GM12878 (cell line): ENCODE measurements at regions not wholly inside any gene's neighbourhood (a gene's known extent, or its start where the extent isn't known, plus 50 kb on each side); places are given as distances from the start of the nearest gene placed in this dataset.

Experiments used
- ATAC-seq: fragments of 200-7000 bp; cut with Tn5 transposase; 3 replicates; pipeline ENCODE4 v1.9.1; 2020; ENCODE audit warnings: mild to moderate bottlenecking, moderate library complexity
- BruUV-seq: library from RNA; stranded (reverse); fragments of 400-500 nt; replicated peaks from 2 replicates; lab custom pipeline; 2021; lab: Mats Ljungman, UMichigan
- CTCF ChIA-PET: fragments of 300-600 bp; sonication (Branson Sonifier 250); formaldehyde crosslinking; extraction: SDS; loops from one replicate; lab custom pipeline; 2021; ENCODE audit warnings: inconsistent platforms; lab: Yijun Ruan, JAX
- POLR2A ChIA-PET: fragments of 350-600 bp; formaldehyde crosslinking; extraction: SDS; loops from one replicate; lab custom pipeline; 2021; ENCODE audit warnings: inconsistent platforms; lab: Charles Lee
- RAD21 ChIA-PET: fragments of 300-600 bp; sonication (Branson Sonifier 250); formaldehyde crosslinking; loops from one replicate; lab custom pipeline; 2023; ENCODE audit warnings: antibody characterized with exemption; ENCODE audit not compliant: unreplicated experiment; lab: Charles Lee
- SMC1A ChIA-PET: fragments of 300-600 bp; sonication (Branson Sonifier 250); formaldehyde crosslinking; loops from one replicate; lab custom pipeline; 2023; ENCODE audit not compliant: unreplicated experiment, uncharacterized antibody; lab: Charles Lee
- DNase-seq: peaks from one replicate; pipeline ENCODE4 v3.0.0-alpha.2; 2011; ENCODE audit warnings: low read depth, low spot score
- FAIRE-seq: peaks from 3 replicates; lab custom pipeline; 2011; peaks lifted over from hg19 to GRCh38; lab: Jason Lieb, UNC
- H2AFZ ChIP-seq: 2 replicates; pipeline ENCODE4 v1.6.0; 2011; ENCODE audit warnings: low read depth, low read length, control low read depth; ENCODE audit not compliant: control insufficient read depth
- H3K27ac ChIP-seq: 2 replicates; pipeline ENCODE4 v1.5.1; 2011; ENCODE audit warnings: control low read depth; ENCODE audit not compliant: control insufficient read depth, insufficient read depth
- H3K27me3 ChIP-seq, 2 experiments: replicated peaks in 1 of 2; 2 replicates each; pipeline versions ENCODE4 v1.6.0 to v1.6.1; 2011; ENCODE audit warnings: low read length in 1 of 2; ENCODE audit not compliant: control insufficient read depth in 2 of 2, insufficient read depth in 2 of 2
- H3K36me3 ChIP-seq, 2 experiments: 2 replicates each; pipeline ENCODE4 v1.5.1; 2011; ENCODE audit warnings: low read length in 1 of 2; ENCODE audit not compliant: control insufficient read depth in 2 of 2, insufficient read depth in 2 of 2
- H3K4me1 ChIP-seq: 2 replicates; pipeline ENCODE4 v1.6.1; 2011; ENCODE audit warnings: mild to moderate bottlenecking, low read length, moderate library complexity, mixed read lengths; ENCODE audit not compliant: control insufficient read depth, insufficient read depth
- H3K4me2 ChIP-seq: 2 replicates; pipeline ENCODE4 v1.6.0; 2011; ENCODE audit warnings: control low read depth; ENCODE audit not compliant: control insufficient read depth, insufficient read depth
- H3K4me3 ChIP-seq: fragments of 200-600 bp; sonication (generic); 2 replicates; pipeline ENCODE4 v1.5.1; 2016
- H3K79me2 ChIP-seq: 2 replicates; pipeline ENCODE4 v1.6.0; 2011; ENCODE audit warnings: low read length; ENCODE audit not compliant: control insufficient read depth, insufficient read depth
- H3K9ac ChIP-seq: 2 replicates; pipeline ENCODE4 v1.8.0; 2011; ENCODE audit warnings: low read length, control low read depth, mixed read lengths; ENCODE audit not compliant: control insufficient read depth, insufficient read depth
- H3K9me3 ChIP-seq: replicated peaks from 3 replicates; pipeline ENCODE4 v1.5.1; 2011; ENCODE audit warnings: mild to moderate bottlenecking, low read length; ENCODE audit not compliant: control insufficient read depth, insufficient read depth
- H4K20me1 ChIP-seq: 2 replicates; pipeline ENCODE4 v1.6.0; 2011; ENCODE audit not compliant: control insufficient read depth, insufficient read depth
- BCLAF1 ChIP-seq: fragments of 450-650 bp; IDR thresholded peaks from 2 replicates; pipeline ENCODE4 v1.6.1; 2017; ENCODE audit warnings: antibody characterized with exemption, mild to moderate bottlenecking, moderate library complexity
- CREM ChIP-seq: IDR thresholded peaks from 2 replicates; pipeline ENCODE4 v1.6.1; 2014; ENCODE audit warnings: antibody characterized with exemption, low read depth
- FOXK2 ChIP-seq: fragments of 450-650 bp; IDR thresholded peaks from 2 replicates; pipeline ENCODE4 v1.6.1; 2017; ENCODE audit warnings: mild to moderate bottlenecking, moderate library complexity
- IKZF2 ChIP-seq, 2 experiments: fragments of 450-650 bp; IDR thresholded peaks; 2 replicates each; pipeline ENCODE4 v1.6.1; 2017; ENCODE audit warnings: mild to moderate bottlenecking in 2 of 2, moderate library complexity in 2 of 2
- KLF5 ChIP-seq: fragments of 450-650 bp; IDR thresholded peaks from 2 replicates; pipeline ENCODE4 v1.6.1; 2014; ENCODE audit warnings: mild to moderate bottlenecking; ENCODE audit not compliant: partially characterized antibody
- NR2F1 ChIP-seq: fragments of 450-650 bp; conservative IDR thresholded peaks from 2 replicates; pipeline ENCODE4 v1.6.1; 2017; ENCODE audit warnings: mild to moderate bottlenecking
- POLR2A ChIP-seq: IDR thresholded peaks from 2 replicates; pipeline ENCODE4 v1.6.1; 2011; ENCODE audit warnings: low read depth, mild to moderate bottlenecking, low read length
- RBBP5 ChIP-seq: fragments of 200-600 bp; sonication (generic); conservative IDR thresholded peaks from 2 replicates; pipeline ENCODE4 v1.6.1; 2016
- TARDBP ChIP-seq: IDR thresholded peaks from 2 replicates; pipeline ENCODE4 v1.6.1; 2016; ENCODE audit warnings: borderline replicate concordance
- YBX1 ChIP-seq: fragments of 450-650 bp; IDR thresholded peaks from 2 replicates; pipeline ENCODE4 v1.6.1; 2016; ENCODE audit warnings: antibody characterized with exemption
- ZBED1 ChIP-seq: IDR thresholded peaks from 2 replicates; pipeline ENCODE4 v1.6.1; 2016; ENCODE audit warnings: borderline replicate concordance
- WGBS: methylation state at CpG from one replicate; pipeline ENCODE4 v1.1.6; 2016; ENCODE audit warnings: low lambda C conversion rate; ENCODE audit not compliant: insufficient replicate concordance, insufficient coverage; ENCODE audit errors: missing lambda C conversion rate; 5-methylcytosine and 5-hydroxymethylcytosine counted together
- in situ Hi-C: fragments of 300-500 bp; cut with MboI; formaldehyde crosslinking; loops from 9 replicates; pipeline ENCODE4 v1.14.3; 2018; ENCODE audit warnings: mixed read lengths
- intact Hi-C: fragments of 100-400 bp; cut with micrococcal nuclease; formaldehyde crosslinking; loops from one replicate; pipeline ENCODE4 v1.14.2; 2022; ENCODE audit not compliant: unreplicated experiment
- TF ChIP-seq, protein P1 (sequence below): IDR thresholded peaks from 2 replicates; pipeline ENCODE4 v1.6.1; 2012; ENCODE audit warnings: low read depth, low read length, improper control_type of control experiment
- TF ChIP-seq, protein P2 (sequence below): fragments of 150-350 bp; IDR thresholded peaks from 2 replicates; pipeline ENCODE4 v1.6.1; 2016; ENCODE audit warnings: low read depth, low read length
- TF ChIP-seq, protein P3 (sequence below): IDR thresholded peaks from 2 replicates; pipeline ENCODE4 v1.6.1; 2011; ENCODE audit warnings: mild to moderate bottlenecking, low read depth, low read length, moderate library complexity; ENCODE audit not compliant: insufficient replicate concordance

DNA sequence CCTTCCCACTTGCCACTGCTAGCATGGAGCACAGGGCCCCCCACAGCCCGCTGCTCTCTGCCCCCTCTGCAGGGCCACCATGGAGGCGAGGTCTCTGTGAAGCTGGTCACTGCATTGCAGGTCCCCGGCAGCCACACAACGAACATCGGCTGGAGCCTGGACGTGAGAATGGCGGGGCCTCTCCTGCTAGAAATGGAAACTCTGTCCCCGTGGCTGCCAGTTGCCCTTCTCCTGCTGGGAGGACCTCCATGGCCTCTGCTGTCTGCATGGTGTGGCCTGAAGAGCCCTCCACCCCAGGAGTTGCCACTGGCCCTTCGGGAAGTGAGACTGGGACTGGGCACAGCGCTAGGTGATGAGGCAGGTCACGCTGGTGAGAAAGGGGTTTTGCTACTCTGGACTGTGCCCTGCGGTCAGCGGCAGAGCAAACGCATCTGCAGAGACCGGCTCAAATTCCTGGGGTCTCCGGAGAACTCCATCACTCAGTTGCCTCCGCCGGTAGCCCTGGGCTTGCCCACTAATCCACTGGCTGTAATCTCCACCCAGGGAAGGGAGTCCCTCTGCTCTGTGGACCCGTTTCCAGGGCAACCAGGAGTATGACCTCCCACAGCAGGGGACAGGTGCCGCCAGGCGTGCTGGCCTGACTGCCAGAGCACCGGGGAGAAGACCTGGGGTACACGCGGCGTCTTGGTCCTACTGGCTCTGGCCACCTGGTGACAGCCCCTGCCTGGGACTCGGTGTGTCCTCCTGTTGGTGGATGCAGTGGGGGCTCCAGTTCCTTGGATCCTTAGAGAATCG lies 806.3 kb downstream of the BRD1 start:
- CTCF ChIA-PET = no interaction called here
- DNase-seq (no peak), FAIRE-seq (no peak), ATAC-seq (no peak)
- no TSS peak for BruUV-seq
- H3K27me3 ChIP-seq = no peaks in the 10 kb centered on the region
- in situ Hi-C loops = no loop called here
- TF ChIP-seq CREM (no peak), TARDBP (no peak), POLR2A (no peak), ZBED1 (no peak), NR2F1 (no peak), RBBP5 (no peak), KLF5 (no peak), YBX1 (no peak), BCLAF1 (no peak), IKZF2 (IDR thresholded peaks at IDR 0.05) (no peak), FOXK2 (no peak)
- TF ChIP-seq, protein P1, sequence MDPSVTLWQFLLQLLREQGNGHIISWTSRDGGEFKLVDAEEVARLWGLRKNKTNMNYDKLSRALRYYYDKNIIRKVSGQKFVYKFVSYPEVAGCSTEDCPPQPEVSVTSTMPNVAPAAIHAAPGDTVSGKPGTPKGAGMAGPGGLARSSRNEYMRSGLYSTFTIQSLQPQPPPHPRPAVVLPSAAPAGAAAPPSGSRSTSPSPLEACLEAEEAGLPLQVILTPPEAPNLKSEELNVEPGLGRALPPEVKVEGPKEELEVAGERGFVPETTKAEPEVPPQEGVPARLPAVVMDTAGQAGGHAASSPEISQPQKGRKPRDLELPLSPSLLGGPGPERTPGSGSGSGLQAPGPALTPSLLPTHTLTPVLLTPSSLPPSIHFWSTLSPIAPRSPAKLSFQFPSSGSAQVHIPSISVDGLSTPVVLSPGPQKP = no peak
- TF ChIP-seq, protein P2, sequence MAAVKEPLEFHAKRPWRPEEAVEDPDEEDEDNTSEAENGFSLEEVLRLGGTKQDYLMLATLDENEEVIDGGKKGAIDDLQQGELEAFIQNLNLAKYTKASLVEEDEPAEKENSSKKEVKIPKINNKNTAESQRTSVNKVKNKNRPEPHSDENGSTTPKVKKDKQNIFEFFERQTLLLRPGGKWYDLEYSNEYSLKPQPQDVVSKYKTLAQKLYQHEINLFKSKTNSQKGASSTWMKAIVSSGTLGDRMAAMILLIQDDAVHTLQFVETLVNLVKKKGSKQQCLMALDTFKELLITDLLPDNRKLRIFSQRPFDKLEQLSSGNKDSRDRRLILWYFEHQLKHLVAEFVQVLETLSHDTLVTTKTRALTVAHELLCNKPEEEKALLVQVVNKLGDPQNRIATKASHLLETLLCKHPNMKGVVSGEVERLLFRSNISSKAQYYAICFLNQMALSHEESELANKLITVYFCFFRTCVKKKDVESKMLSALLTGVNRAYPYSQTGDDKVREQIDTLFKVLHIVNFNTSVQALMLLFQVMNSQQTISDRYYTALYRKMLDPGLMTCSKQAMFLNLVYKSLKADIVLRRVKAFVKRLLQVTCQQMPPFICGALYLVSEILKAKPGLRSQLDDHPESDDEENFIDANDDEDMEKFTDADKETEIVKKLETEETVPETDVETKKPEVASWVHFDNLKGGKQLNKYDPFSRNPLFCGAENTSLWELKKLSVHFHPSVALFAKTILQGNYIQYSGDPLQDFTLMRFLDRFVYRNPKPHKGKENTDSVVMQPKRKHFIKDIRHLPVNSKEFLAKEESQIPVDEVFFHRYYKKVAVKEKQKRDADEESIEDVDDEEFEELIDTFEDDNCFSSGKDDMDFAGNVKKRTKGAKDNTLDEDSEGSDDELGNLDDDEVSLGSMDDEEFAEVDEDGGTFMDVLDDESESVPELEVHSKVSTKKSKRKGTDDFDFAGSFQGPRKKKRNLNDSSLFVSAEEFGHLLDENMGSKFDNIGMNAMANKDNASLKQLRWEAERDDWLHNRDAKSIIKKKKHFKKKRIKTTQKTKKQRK = no peak
- TF ChIP-seq, protein P3, sequence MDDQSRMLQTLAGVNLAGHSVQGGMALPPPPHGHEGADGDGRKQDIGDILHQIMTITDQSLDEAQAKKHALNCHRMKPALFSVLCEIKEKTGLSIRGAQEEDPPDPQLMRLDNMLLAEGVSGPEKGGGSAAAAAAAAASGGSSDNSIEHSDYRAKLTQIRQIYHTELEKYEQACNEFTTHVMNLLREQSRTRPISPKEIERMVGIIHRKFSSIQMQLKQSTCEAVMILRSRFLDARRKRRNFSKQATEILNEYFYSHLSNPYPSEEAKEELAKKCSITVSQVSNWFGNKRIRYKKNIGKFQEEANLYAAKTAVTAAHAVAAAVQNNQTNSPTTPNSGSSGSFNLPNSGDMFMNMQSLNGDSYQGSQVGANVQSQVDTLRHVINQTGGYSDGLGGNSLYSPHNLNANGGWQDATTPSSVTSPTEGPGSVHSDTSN = no peak
- no peak overlapping the region for H3K27ac ChIP-seq
- RAD21 ChIA-PET = no interaction called here
- H4K20me1 ChIP-seq = no peaks in the 10 kb centered on the region
- POLR2A ChIA-PET = no interaction called here
- H3K4me2 ChIP-seq = no peak overlapping the region
- H3K9me3 ChIP-seq = no peaks in the 10 kb centered on the region; the same call in 2 of the 3 replicates
- no peaks in the 10 kb centered on the region for H3K4me1 ChIP-seq
- WGBS = 47% methylated on average over 27 of the region's 27 CpGs
- H3K79me2 ChIP-seq = no peaks in the 10 kb centered on the region
- intact Hi-C loops = no loop called here
- H2AFZ ChIP-seq = no peak overlapping the region
- H3K36me3 ChIP-seq = no peaks in the 10 kb centered on the region
- H3K4me3 ChIP-seq = no peak overlapping the region
- H3K9ac ChIP-seq = no peak overlapping the region
- SMC1A ChIA-PET = no interaction called here
